ENCODE measurements at regions not wholly inside any gene's neighbourhood (a gene's known extent, or its start where the extent isn't known, plus 50 kb on each side); places are given as distances from the start of the nearest gene placed in this dataset.

DNA sequence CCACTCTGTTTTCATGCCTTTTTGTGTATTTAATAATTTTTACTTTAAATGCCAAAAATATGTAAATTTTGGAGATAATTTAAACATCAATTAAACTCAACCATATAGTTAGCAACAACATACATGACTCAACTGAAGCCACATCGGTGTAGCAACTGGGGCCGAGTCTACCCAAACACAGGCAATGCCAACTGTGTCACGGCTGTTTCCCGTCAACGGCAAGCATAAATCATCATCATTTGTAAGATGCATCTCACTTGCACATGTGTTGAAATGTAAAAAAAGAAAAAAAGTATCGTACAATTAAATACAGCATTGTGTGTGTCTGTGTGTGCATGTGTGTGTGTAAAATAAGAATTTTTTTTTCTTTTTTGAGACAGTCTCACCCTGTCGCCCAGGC is 160.1 kb upstream of the TAS2R1 start:
- WGBS (ENCODE audit: low lambda C conversion rate), result 25% methylated on average over 7 of the region's 7 CpGs
- ChIA-PET CTCF (ENCODE audit: low intra/inter-chr PET ratio, low total read pairs) (no interaction called here), POLR2A (no interaction called here)
- H3K9ac ChIP-seq (ENCODE audit: insufficient read depth, low read depth, low read length), result no peak overlapping the region
- H3K4me2 ChIP-seq (ENCODE audit: low read depth, low read length), result no peak overlapping the region
- intact Hi-C loops (cut with micrococcal nuclease; ENCODE audit: unreplicated experiment) (no loop called here), in situ Hi-C loops (cut with HindIII; ENCODE audit: extremely low pct_ligation_motif_present, low pct_unique_long_range_greater_than_20kb) (no loop called here)
- TF ChIP-seq, protein P1, sequence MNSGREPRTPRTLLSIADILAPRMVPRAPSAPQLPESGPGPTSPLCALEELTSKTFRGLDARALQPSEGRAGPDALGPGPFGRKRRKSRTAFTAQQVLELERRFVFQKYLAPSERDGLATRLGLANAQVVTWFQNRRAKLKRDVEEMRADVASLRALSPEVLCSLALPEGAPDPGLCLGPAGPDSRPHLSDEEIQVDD (CRISPR knock-in tag; IDR thresholded peaks at IDR 0.05; ENCODE audit: borderline replicate concordance), result no peak
- H4K20me1 ChIP-seq (ENCODE audit: insufficient read depth, low read length), result no peaks in the 10 kb centered on the region
- H3K79me2 ChIP-seq (ENCODE audit: insufficient read depth, low read length), result no peaks in the 10 kb centered on the region
- no peak for ATAC-seq
- no peak overlapping the region for H2AFZ ChIP-seq (ENCODE audit: low read length)
- no peak for FAIRE-seq
- no TSS peak for BruUV-seq (replicated peaks)
- H3K27ac ChIP-seq (ENCODE audit: extremely low read length, insufficient read depth, low read length), result no peak overlapping the region
- no peaks in the 10 kb centered on the region; a peak in 1 of 5 replicates for H3K27me3 ChIP-seq (ENCODE audit: control insufficient read depth in 1 of 2, insufficient read depth in 2 of 2, low read length in 2 of 2)
- no peaks in the 10 kb centered on the region for H3K4me1 ChIP-seq (ENCODE audit: insufficient read depth, low read length)
- no peak overlapping the region for H3K4me3 ChIP-seq (replicated peaks in 1 of 3; ENCODE audit: insufficient read depth in 1 of 3, low read depth in 2 of 3, low read length in 3 of 3)
- DNase-seq (ENCODE audit: low spot score), result no peak
- no peaks in the 10 kb centered on the region for H3K36me3 ChIP-seq (replicated peaks in 1 of 2; ENCODE audit: control insufficient read depth in 1 of 2, insufficient read depth in 2 of 2, low read length in 2 of 2)
- no peaks in the 10 kb centered on the region for H3K9me3 ChIP-seq (ENCODE audit: low read length)

DNA sequence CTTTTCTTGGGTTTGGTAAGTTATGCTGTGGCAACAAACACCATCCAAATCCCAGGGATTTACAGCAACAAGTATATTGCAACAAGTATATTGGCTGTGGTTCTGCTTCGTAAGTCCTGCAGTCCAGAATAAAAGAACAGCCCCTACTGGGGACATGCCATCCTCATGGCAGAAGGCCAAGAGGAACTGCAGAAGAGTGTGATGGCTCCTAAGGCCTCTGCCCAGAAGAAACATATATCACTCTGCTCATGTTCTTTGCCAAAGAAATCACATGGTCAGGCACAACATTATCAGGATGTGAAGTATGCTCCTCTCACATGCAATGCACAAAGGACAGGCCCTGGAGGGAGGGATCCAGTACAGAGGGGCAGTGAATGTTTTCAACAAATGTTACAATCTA is 159.6 kb upstream of the TAS2R1 start:
- Histone ChIP-seq H3K27me3 (ENCODE audit: control insufficient read depth in 1 of 2, insufficient read depth in 2 of 2, low read length in 2 of 2) (no peaks in the 10 kb centered on the region; a peak in 1 of 5 replicates), H2AFZ (ENCODE audit: low read length) (no peak overlapping the region), H3K9me3 (ENCODE audit: low read length) (no peaks in the 10 kb centered on the region), H3K27ac (ENCODE audit: extremely low read length, insufficient read depth, low read length) (no peak overlapping the region), H3K4me2 (ENCODE audit: low read depth, low read length) (no peak overlapping the region), H3K4me1 (ENCODE audit: insufficient read depth, low read length) (no peaks in the 10 kb centered on the region), H3K79me2 (ENCODE audit: insufficient read depth, low read length) (no peaks in the 10 kb centered on the region), H3K4me3 (replicated peaks in 1 of 3; ENCODE audit: insufficient read depth in 1 of 3, low read depth in 2 of 3, low read length in 3 of 3) (no peak overlapping the region), H3K36me3 (replicated peaks in 1 of 2; ENCODE audit: control insufficient read depth in 1 of 2, insufficient read depth in 2 of 2, low read length in 2 of 2) (no peaks in the 10 kb centered on the region), H3K9ac (ENCODE audit: insufficient read depth, low read depth, low read length) (no peak overlapping the region), H4K20me1 (ENCODE audit: insufficient read depth, low read length) (no peaks in the 10 kb centered on the region)
- BruUV-seq (replicated peaks), result no TSS peak
- in situ Hi-C loops (cut with HindIII; ENCODE audit: extremely low pct_ligation_motif_present, low pct_unique_long_range_greater_than_20kb), result no loop called here
- ATAC-seq, result no peak
- WGBS (ENCODE audit: low lambda C conversion rate), result 0% methylated on average over 1 of the region's 1 CpG
- no peak for FAIRE-seq
- ChIA-PET POLR2A (no interaction called here), CTCF (ENCODE audit: low intra/inter-chr PET ratio, low total read pairs) (no interaction called here)
- DNase-seq (ENCODE audit: low spot score), result no peak
- intact Hi-C loops (cut with micrococcal nuclease; ENCODE audit: unreplicated experiment), result no loop called here
- no peak for TF ChIP-seq NBN (conservative IDR thresholded peaks at IDR 0.05)
- TF ChIP-seq FOXM1 (CRISPR knock-in tag; IDR thresholded peaks at IDR 0.05), result no peak
- TF ChIP-seq, protein P2, sequence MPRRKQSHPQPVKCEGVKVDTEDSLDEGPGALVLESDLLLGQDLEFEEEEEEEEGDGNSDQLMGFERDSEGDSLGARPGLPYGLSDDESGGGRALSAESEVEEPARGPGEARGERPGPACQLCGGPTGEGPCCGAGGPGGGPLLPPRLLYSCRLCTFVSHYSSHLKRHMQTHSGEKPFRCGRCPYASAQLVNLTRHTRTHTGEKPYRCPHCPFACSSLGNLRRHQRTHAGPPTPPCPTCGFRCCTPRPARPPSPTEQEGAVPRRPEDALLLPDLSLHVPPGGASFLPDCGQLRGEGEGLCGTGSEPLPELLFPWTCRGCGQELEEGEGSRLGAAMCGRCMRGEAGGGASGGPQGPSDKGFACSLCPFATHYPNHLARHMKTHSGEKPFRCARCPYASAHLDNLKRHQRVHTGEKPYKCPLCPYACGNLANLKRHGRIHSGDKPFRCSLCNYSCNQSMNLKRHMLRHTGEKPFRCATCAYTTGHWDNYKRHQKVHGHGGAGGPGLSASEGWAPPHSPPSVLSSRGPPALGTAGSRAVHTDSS (CRISPR knock-in tag; conservative IDR thresholded peaks at IDR 0.05), result no peak
- no peak for TF ChIP-seq ATF7-NPFF (CRISPR knock-in tag; IDR thresholded peaks at IDR 0.05; ENCODE audit: low read depth)
- TF ChIP-seq, protein P3, sequence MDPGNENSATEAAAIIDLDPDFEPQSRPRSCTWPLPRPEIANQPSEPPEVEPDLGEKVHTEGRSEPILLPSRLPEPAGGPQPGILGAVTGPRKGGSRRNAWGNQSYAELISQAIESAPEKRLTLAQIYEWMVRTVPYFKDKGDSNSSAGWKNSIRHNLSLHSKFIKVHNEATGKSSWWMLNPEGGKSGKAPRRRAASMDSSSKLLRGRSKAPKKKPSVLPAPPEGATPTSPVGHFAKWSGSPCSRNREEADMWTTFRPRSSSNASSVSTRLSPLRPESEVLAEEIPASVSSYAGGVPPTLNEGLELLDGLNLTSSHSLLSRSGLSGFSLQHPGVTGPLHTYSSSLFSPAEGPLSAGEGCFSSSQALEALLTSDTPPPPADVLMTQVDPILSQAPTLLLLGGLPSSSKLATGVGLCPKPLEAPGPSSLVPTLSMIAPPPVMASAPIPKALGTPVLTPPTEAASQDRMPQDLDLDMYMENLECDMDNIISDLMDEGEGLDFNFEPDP (CRISPR knock-in tag; conservative IDR thresholded peaks at IDR 0.05), result no peak
- no peak for TF ChIP-seq MXI1 (IDR thresholded peaks at IDR 0.05; ENCODE audit: borderline replicate concordance, low read depth, low read length)
- TF ChIP-seq, protein P4, sequence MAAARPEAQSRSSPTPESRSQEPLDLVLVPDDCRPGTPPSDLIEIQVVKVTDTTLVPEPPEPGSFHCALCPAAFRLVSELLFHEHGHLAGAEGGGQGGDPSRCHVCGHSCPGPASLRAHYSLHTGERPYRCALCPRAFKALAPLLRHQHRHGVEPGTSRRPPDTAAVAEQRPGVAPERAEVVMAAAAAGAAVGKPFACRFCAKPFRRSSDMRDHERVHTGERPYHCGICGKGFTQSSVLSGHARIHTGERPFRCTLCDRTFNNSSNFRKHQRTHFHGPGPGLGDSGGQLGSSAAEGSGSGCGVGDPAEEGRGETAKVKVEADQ (CRISPR knock-in tag; IDR thresholded peaks at IDR 0.05; ENCODE audit: borderline replicate concordance), result no peak
- no peak for TF ChIP-seq ZNF460 (CRISPR knock-in tag; IDR thresholded peaks at IDR 0.05; ENCODE audit: borderline replicate concordance)
- TF ChIP-seq, protein P5, sequence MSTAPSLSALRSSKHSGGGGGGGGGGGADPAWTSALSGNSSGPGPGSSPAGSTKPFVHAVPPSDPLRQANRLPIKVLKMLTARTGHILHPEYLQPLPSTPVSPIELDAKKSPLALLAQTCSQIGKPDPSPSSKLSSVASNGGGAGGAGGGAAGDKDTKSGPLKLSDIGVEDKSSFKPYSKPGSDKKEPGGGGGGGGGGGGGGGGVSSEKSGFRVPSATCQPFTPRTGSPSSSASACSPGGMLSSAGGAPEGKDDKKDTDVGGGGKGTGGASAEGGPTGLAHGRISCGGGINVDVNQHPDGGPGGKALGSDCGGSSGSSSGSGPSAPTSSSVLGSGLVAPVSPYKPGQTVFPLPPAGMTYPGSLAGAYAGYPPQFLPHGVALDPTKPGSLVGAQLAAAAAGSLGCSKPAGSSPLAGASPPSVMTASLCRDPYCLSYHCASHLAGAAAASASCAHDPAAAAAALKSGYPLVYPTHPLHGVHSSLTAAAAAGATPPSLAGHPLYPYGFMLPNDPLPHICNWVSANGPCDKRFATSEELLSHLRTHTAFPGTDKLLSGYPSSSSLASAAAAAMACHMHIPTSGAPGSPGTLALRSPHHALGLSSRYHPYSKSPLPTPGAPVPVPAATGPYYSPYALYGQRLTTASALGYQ (CRISPR knock-in tag; IDR thresholded peaks at IDR 0.05), result no peak
- no peak for TF ChIP-seq ZFX (CRISPR knock-in tag; IDR thresholded peaks at IDR 0.05; ENCODE audit: low read depth)
